Colonic mucosa (tissue), 4 donors: ENCODE measurements at regions not wholly inside any gene's neighbourhood (a gene's known extent, or its start where the extent isn't known, plus 50 kb on each side); places are given as distances from the start of the nearest gene placed in this dataset.

Source experiments
- DNase-seq: peaks from one replicate; pipeline ENCODE4 v3.0.0-alpha.2; 2020
- H3K27ac ChIP-seq: fragments of 200-600 bp; one replicate; pipeline ENCODE4 v1.8.0; 2021
- H3K27me3 ChIP-seq: fragments of 200-600 bp; one replicate; pipeline ENCODE4 v1.8.0; 2021
- H3K36me3 ChIP-seq: fragments of 200-600 bp; one replicate; pipeline ENCODE4 v1.8.0; 2021
- H3K4me1 ChIP-seq: fragments of 200-600 bp; one replicate; pipeline ENCODE4 v1.8.0; 2021; ENCODE audit warnings: mild to moderate bottlenecking
- H3K4me3 ChIP-seq: fragments of 200-600 bp; one replicate; pipeline ENCODE4 v1.8.0; 2021
- H3K9ac ChIP-seq, 2 donors: one replicate each; pipeline ENCODE4 v1.7.0; 2013; ENCODE audit warnings: control low read depth in 2 of 2, low read depth in 2 of 2, low read length in 2 of 2
- H3K9me3 ChIP-seq: fragments of 200-600 bp; one replicate; pipeline ENCODE4 v1.8.0; 2021
- intact Hi-C: fragments of 100-400 bp; cut with DNase I; formaldehyde crosslinking; loops from one replicate; pipeline ENCODE4 v1.14.1; 2022
- TF ChIP-seq, protein P1 (sequence below): fragments of 200-600 bp; IDR thresholded peaks from one replicate; pipeline ENCODE4 v1.8.0; 2022; ENCODE audit warnings: antibody characterized with exemption, mild to moderate bottlenecking
- donor health status: healthy.
- donor health status: DM: no; HTN: no; CAD: no.
- donor health status: DM: no; HTN: no; CAD: no.

DNA sequence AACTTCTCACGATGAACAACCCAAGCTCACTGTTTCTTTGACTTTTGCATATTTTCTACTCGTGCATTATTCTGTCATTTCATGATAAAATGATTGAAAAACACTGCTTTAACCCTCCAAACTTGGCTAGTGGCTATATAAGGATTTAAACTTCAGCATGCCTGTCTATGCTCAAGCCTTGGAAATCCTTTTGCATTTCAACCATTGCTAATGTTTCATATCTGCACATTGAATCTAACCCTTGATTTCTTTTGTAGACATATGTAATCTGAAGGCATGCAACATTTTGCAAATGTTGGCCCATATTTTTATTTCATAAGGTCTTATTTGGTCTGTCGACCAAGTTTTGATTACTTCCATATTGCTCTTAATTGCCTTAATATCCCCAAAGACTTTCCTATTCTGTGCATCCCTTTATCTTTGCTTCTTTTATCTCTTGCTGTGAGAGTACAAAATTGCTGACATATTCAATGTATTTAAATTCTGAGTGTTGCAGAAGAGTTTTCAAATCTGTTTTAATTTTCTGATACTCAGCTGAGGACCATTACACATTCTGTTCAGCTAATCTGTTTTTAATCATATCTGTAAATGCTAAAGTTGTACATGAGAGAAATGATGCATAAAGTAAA is 403.7 kb upstream of the ZNF608 start:
- TF ChIP-seq, protein P1, sequence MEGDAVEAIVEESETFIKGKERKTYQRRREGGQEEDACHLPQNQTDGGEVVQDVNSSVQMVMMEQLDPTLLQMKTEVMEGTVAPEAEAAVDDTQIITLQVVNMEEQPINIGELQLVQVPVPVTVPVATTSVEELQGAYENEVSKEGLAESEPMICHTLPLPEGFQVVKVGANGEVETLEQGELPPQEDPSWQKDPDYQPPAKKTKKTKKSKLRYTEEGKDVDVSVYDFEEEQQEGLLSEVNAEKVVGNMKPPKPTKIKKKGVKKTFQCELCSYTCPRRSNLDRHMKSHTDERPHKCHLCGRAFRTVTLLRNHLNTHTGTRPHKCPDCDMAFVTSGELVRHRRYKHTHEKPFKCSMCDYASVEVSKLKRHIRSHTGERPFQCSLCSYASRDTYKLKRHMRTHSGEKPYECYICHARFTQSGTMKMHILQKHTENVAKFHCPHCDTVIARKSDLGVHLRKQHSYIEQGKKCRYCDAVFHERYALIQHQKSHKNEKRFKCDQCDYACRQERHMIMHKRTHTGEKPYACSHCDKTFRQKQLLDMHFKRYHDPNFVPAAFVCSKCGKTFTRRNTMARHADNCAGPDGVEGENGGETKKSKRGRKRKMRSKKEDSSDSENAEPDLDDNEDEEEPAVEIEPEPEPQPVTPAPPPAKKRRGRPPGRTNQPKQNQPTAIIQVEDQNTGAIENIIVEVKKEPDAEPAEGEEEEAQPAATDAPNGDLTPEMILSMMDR, result no peak
- no peak for DNase-seq
- no peaks in the 10 kb centered on the region for H3K9me3 ChIP-seq
- no peaks in the 10 kb centered on the region for H3K4me1 ChIP-seq
- no peak overlapping the region for H3K27ac ChIP-seq
- H3K27me3 ChIP-seq, result no peaks in the 10 kb centered on the region
- no peaks in the 10 kb centered on the region for H3K36me3 ChIP-seq
- no peak overlapping the region for H3K4me3 ChIP-seq
- intact Hi-C loops, result no loop called here
- H3K9ac ChIP-seq, result no peak overlapping the region

GRCh38 chr5:125151150-125151900 is 404.9 kb upstream of the ZNF608 start:
- no peaks in the 10 kb centered on the region for H3K9me3 ChIP-seq
- DNase-seq, result no peak
- H3K27me3 ChIP-seq, result no peaks in the 10 kb centered on the region
- no peak overlapping the region for H3K9ac ChIP-seq
- H3K27ac ChIP-seq, result no peak overlapping the region
- no peak overlapping the region for H3K4me3 ChIP-seq
- H3K36me3 ChIP-seq, result no peaks in the 10 kb centered on the region
- TF ChIP-seq, protein P1, result no peak
- H3K4me1 ChIP-seq, result no peaks in the 10 kb centered on the region
- intact Hi-C loops, result no loop called here

DNA sequence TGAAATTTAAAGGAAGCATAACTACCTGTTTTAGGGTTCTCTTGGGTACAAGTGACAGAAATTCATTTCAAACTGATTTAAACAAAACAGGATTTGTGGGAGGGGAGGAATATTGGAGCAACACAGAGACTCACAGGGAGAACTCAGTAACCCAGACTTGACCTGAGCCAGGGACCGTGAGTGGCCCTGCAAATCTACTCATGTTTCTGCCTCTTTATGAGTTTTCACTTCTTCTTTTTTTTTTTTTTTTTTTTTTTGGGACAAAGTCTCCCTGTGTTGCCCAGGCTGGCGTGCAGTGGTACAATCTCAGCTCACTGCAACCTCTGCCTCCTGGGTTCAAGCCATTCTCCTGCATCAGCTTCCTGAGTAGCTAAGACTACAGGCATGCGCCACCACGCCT is 405.6 kb upstream of the ZNF608 start:
- Histone ChIP-seq H3K27me3 (no peaks in the 10 kb centered on the region), H3K4me3 (no peak overlapping the region), H3K36me3 (no peaks in the 10 kb centered on the region), H3K4me1 (no peaks in the 10 kb centered on the region), H3K9me3 (no peaks in the 10 kb centered on the region), H3K27ac (no peak overlapping the region), H3K9ac (no peak overlapping the region)
- TF ChIP-seq, protein P1, result no peak
- no peak for DNase-seq
- intact Hi-C loops, result no loop called here

DNA sequence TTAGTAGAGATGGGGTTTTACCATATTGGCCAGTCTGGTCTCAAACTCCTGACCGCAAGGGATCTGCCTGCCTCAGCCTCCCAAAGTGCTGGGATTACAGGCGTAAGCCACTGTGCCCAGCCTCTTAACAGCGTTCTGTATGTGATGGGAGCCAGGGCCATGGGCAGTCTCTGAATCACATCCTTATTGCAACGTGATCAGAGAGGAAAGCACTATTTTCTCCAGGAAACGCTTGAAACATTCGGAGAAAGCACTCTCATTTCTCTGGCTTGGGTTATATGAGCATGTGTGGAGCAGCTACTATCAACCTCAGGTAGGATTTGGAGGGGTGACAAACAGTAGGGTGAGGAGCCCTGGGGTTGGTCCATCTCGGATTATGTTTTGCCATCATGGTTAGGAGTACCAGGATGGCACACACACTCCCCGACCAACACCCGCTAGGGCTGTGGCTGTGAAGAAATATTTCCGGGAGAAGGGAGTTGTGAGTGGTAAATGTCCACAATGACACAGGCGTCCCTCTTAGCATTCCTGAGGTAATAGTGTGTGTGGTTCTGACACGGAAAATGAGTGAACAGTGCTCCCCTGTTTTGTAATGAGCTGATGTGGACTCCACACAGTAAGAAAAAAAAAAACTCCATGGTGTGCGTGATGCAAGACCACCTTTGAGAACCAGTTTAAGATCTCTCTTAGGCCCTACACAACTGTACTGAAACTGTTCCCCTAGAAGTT is 406.2 kb upstream of the ZNF608 start:
- no peak overlapping the region for H3K9ac ChIP-seq
- H3K4me3 ChIP-seq, result no peak overlapping the region
- no peak overlapping the region for H3K27ac ChIP-seq
- H3K27me3 ChIP-seq, result no peaks in the 10 kb centered on the region
- no peak for DNase-seq
- no peaks in the 10 kb centered on the region for H3K36me3 ChIP-seq
- intact Hi-C loops, result no loop called here
- no peaks in the 10 kb centered on the region for H3K9me3 ChIP-seq
- H3K4me1 ChIP-seq, result no peaks in the 10 kb centered on the region
- TF ChIP-seq, protein P1, result no peak

DNA sequence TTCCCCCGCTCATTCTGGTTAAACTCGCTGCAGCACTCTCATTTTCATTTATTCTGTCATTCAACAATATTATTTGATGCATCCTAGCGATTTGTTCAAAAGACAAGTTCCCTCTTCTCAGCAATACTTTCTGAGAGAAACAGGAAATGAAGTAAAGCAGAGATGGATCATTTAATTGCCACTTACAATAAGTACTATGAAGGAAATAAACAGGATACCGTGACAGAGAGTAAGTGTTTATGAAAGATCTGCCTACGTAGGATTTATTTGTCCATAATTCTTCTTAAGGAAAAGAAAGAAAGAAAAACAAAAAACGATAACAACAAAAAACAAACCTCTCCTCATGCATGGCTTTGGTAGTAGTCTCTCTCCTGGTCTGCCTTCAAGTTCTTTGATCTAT is 406.8 kb upstream of the ZNF608 start:
- Histone ChIP-seq H3K4me1 (no peaks in the 10 kb centered on the region), H3K4me3 (no peak overlapping the region), H3K27ac (no peak overlapping the region), H3K9me3 (no peaks in the 10 kb centered on the region), H3K9ac (no peak overlapping the region), H3K36me3 (no peaks in the 10 kb centered on the region), H3K27me3 (no peaks in the 10 kb centered on the region)
- no peak for DNase-seq
- intact Hi-C loops, result no loop called here
- TF ChIP-seq, protein P1, result no peak
